GDM1 (cell line): ENCODE measurements at regions not wholly inside any gene's neighbourhood (a gene's known extent, or its start where the extent isn't known, plus 50 kb on each side); places are given as distances from the start of the nearest gene placed in this dataset.

Experiments
- DNase-seq: peaks from one replicate; lab custom pipeline; 2025; lab: John Stamatoyannopoulos, UW

DNA sequence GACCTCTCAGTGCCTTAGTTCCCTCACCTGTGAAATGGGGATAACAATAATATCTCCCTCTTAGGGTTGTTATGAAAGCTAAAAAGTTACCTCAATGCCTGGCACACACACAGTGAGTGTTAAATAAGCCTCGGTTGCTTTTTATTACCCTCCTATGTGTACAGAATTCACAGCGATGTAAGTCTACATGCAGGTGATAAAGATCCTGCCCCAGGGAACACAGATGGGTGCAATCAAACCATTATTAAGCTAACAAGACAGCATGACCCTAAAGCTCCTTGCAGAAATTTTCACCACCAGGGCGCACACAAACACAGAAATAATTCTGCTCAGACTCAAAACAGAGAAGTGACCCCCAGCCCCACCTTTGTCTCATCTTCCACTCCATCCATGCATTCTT lies 261.9 kb downstream of the SNX10 start:
- no peak for DNase-seq

DNA sequence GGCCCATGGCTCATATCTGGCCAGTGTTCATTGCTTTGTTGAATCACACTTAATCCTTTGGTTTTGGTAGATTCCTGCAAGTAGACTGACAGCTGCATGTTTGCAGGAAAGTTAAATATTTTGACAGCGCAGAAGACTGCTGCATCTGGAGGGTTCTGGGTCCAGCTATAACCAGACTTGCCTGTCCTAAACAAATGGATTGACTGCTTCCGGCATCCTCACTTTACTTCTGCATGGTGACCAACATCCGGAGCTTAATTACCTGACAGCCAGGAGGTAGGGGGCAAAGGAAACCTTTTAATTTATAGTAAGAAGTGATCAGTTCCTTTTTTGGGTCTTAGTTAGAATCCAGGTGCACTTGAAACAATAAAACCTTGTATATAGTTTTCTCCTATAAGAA lies 263.3 kb downstream of the SNX10 start:
- no peak for DNase-seq

DNA sequence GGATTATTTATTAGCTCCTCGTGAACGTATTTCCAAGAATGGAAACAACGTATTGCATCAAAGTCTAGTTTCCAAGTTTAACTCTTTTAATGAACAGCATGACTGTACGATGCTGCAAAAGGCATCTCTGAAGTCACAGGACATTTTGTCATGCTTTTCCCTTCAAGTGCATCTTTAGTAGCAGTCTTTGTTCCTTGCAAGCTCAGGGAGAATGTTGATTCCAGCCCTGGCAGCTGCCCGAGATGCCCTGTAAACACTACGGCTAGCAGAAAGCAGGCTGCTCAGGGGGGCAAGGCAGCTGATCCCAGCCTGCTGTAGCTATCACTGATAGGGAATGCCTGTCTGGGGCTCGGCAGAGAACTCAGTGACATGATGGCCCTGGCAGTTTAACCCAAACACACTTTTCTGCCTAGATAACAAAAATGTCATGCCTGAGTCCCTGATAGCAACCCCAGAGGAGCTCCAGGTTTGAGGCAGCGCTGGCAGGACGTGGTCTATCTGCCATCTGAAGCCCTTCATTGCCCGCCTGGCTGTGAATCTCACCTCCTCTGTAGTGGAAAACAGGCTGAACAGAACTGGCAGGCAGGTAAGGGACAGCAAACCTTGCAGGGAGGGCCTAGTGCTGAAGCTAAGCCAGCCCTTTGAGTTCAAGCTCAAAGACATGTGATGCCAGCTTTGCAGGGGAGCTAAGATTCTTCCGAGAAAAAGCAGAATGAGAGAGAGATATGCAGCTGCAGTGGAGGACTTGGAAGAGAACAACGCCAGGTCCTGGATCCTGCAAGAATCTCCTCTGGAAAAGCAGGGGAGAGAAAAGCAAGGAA lies 264.6 kb downstream of the SNX10 start:
- DNase-seq = no peak

DNA sequence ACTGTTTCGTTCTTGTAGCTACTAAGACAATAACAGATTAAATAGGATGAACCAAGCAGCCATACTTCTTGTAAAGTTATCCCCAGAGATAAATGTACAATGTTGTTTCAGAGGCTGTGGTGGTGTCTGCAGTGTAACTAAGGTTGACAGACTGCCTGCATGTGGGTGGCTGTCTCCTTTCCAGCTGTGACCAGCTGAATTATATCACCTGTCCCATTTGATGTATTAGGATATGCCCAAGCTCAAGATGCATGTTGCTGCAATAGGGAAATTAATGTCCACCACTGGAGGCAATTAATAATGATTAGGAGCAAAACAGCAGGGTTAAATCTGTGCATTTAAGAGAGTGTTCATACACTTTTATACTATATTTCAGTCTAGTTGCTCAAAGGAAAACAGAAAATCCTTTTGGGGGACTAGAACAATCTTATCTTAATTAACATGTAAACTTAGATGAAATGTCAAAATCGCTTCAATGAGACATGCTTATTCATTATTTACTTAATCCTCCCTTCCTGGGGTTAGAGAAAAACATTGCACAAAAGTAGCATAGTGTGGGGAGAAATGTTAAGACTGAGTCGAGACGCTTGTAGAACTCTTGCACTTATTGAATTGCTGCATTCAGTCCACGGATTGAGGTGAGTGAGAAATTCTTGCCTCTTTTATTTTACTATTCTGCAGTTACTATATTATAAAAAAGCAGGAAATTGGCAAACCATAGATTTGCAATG lies 269.0 kb downstream of the SNX10 start:
- no peak for DNase-seq

DNA sequence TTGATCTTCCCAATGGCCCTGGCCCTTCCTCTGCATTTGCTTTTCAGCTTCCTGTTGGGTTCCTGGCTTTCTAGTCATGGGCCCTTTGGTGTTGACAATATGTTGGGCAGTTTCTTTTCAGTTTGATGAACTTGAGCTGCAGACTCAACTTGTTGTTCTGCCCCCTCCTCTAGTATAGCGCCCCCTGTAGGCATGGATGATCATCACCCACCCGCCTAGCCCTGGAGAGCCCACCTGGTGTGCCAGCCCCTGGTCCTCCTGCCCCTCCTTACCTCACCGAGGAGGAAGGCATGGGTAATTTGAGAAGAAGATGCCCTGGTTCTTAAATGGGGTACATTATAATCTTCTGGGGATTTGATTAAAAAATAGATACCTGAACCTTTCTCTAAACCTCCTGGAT lies 271.2 kb downstream of the SNX10 start:
- no peak for DNase-seq

DNA sequence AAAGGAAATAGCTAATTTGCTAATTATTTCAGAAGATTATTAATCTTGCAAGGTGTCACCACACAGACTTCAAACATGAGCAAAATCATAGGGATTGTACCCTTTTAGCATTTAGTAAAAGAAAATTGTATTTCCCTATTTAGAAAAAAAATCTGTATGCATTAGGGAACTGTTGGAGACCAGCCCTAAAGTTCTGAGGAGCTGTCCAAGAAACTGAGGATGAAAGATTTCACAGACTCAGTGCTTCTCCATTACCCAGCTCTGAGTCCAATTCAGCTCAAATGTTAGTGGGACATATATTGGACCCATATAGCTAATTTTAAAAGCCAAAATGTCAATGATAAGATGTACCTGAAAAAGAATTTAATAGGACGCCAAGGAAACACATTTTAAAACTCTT lies 271.7 kb downstream of the SNX10 start:
- DNase-seq = no peak

DNA sequence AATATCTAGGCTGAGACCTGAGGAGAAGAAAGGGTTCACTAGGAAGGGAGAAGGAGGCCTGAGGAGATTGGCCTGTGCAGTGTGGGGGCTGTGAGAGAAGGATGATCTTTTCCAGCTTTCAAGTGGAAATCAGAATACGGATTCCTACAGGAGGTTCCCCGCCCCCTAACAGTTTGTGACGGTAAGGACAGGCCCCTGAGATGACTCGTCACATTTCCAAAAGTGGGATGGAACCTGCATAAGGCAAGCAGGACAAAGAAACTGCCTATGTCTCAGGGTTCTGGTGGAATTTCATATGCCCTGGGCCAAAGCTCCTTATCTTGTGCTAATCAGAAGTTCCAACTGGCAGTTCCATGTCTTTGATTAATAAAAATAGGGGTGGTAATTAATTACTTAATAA lies 275.6 kb downstream of the SNX10 start:
- DNase-seq = no peak

DNA sequence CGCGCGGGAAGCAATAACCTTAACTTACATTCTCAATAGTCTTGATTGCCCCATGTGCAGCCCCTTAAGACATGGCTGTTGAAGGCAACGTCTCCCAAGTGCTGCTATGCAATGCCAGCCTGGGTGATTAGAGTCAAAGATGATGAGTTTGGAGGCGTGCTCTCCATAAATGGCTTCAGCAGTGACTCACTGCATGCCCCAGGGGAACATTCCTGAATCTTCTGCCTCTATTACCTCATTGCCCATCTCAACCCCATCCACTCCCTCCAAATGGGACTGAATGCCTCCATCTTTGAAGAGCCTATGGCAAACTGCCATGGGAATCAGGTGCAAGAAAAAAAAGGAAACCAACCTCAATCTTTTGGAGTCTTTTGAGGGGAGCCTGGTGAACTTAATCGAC lies 282.8 kb downstream of the SNX10 start:
- DNase-seq = no peak

DNA sequence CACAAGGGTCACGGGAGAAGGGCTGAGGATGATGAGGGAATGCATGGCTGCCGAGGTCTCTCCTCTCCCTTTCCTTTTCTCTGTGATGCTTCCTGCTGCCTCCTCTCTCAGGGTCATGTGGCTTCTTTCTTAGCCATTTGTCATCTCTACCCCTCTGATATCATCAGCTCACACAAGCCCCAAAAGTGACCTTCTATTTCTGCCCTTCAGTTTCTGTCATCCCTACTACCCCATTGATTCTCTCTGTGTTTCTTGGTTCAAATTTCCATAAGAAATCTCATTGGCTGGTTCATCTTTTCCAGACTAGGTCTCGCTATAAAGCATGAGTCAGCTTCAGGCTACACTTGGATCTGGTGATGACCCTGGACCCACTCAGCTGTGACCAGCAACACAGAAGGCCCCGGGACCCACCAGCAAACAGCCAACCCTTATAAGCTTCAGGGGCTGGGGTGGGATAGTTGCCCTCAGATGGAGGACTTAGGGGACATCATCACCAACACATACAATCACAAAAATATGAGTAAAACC lies 284.3 kb downstream of the SKAP2 start:
- DNase-seq = no peak

DNA sequence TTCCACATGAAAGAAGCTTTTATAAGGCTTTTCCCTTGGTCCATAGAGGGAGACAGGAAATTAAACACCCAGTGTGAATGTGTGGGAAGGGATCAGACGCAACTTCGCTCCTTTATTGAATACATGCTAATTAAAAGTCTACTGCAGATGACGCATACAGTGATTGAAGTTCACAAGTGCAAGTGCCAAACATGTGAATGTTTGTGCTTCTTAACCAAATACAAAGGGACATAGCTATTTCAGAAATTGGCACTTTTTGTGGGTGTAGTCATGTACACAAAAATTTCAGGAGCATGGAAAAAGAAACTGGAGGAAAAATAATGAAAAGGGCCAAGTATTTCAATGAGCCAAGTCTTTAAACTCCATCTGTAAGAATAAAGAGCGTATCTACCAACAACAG lies 283.7 kb downstream of the SKAP2 start:
- DNase-seq = no peak

DNA sequence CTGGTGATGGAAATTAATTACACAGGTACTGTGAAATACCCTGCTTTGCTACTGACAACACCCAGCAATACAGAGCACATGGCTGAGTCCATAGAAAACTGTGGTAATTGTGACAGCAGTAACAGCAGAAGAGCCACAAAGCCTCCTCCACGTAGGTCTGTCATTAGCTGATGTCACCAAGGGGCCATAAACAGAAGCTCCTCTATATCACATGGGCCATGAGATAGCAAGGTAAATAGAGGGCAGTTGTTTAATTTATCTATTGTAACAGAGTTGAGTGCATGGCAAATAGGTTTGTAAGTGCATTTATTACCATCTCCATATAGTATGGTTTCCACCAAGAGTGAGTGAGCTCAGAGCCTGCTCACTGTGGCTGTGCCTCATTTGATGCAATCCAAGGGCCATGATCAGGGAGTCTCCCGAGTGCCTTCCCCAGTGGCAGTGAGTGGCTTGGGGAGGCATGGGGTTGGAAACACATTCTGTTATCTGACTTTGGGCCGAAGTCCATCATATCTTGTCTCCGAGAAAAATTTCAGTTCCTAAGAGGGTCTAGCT lies 281.2 kb downstream of the SKAP2 start:
- DNase-seq = no peak

DNA sequence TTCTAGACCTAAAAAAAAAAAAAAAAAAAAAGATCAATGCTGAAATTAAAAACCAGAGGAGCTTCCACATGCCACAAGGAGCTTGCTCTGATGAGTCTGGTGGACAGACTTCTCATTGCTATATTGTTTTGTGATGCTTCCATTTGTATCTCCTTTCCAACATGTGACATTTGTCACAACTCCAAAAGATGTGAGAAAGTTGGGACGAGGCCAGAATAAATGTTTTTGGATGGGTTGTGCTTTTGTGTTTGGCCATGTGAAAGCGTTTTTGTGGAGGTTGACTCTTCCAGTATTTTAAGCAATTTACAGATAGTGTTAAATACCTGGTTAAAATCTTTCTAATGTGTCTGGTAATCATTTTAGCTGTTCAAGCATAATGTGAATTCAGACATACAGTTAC lies 280.1 kb downstream of the SKAP2 start:
- no peak for DNase-seq

DNA sequence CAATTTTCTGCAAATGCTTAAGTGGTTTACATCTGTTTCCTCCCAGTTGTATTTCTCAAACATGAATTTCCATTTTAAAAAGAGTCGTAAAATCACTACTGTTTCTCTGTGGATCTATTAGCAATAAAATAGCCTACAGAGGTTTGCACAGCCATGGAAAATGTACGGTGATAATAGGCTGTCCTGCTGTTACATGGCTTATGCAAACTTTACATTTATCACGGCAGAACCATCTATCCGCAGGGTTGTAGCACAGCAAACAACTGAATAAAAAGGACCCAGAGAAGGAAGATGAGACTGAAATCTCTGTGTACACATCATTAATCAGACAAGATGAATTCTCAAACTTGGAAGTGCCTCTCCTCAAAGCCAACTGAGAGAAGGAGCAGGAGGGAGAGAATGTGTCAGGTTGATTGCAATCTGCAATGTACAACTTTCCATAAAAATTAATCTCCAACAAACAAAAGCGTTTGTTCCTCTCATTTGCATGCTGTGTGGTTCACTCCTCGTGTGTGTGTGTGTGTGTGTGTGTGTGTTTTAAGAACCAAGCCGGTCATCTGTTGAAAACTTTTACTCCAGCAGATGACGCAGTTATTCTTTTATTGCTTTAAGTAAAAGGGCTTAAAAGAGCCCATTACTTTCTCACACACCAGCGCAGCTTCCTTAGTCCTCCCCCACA lies 279.3 kb downstream of the SKAP2 start:
- no peak for DNase-seq

DNA sequence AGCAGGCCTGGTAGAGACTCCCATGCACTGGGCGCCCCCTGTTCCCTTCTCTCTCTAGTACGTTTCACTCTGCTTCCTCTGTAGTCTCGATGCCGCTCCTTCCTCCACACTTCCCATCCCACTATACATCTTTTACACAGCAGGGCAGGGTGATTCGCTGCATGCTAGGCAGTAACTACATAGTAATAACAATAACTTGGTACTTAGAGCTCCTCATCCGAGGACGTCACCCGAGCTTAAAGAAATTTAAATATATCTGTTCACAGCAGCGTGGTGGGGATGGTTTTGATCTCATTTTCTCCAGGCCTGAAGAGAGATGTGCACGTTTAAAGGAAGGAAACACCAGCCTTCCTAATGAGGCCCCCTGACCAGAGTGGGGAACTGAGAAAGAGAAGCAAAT lies 276.9 kb downstream of the SKAP2 start:
- no peak for DNase-seq

DNA sequence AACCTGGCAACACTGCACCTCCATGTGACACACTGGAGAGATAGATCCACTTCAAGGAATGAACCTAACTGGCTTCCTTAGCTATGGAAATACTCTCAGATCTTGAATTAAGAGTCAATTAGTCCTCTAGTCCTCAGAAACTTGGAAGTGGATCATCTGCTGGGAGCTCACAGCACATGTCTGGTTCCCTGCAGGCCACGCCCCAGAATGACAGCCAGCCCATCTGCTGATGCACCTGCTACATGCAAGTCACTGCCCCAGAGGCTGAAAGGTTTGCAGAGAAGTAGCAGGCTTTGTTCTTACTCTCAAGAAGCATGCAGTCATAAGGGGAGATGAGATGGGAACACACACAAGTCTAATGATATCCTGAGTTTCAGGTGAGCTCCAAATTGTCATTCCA lies 275.9 kb downstream of the SKAP2 start:
- DNase-seq = no peak

DNA sequence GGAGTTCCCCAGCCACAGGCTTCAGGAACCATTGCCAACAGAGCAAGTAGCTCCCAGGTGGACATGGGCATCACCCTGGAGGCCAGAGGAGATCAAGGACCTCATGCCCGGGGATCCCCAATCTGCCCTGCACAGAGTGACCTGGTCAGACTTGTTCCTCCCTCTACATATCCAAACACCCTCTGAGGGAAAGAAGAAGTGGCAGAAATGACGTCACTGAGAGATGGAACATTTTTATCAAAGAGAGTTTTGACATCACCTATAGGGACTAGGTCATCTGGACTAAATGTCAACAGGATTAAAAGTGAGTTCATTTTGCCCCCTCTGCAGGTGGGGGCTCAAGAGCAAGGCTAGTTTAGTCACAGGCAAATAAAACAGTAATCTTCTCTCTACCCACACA lies 273.7 kb downstream of the SKAP2 start:
- DNase-seq = no peak

DNA sequence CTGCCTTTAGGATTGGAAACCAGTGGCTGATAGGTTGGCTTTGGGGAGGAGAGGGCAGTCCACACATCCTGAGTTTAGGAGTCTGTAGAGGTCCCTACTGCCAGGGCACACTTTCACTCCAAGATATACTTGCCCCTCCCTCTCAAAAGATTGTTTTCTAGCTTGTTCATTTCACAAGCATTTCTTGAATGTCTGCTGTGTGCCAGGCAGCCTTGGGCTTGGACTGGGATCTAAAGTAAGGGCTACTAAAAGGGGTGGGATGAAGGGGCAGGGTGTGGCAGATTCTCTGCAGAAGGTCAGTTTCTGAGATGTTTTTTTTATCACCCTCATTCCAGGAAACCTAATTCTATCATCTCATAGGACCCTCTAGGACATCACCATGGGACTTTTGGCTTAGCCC lies 272.4 kb downstream of the SKAP2 start:
- no peak for DNase-seq

DNA sequence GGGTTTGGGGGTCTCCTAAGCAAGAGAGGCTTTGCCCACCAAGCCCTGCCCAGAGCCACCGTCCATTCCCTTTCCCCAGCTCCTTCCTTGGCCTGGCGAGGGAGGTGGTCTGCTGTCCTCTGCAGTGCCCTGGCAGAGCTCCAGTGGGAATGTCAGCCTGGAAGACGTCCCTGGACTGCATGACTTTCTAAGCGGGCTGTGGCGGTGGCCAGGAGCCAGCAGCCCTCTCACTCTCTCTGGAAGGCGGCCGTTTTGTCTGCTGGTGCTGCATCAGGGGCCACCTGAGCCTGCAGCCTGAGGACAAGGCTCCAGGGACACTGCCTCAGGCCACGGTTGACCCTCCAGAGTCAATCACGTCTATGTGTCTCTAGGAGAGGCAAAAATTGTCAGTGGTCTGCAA lies 271.0 kb downstream of the SKAP2 start:
- DNase-seq = no peak

DNA sequence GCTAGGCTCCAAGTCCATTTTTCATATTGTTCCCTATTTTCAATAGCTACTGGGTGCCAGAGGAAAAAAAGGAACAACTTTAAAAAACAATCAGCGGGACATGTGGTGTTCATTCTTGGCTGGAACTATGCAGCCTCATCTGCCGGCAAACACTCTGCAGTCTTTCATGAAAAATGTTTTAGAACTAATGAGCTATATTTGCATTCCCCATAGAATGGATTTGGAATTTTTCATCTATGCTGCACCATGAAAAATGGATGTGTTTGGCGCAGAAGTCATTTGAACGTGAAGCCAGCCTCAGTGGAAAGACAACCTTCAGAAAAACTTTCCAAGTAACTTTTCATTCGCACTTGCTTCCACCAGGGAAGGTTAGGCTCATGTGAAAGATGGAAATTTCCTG lies 270.5 kb downstream of the SKAP2 start:
- DNase-seq = no peak

DNA sequence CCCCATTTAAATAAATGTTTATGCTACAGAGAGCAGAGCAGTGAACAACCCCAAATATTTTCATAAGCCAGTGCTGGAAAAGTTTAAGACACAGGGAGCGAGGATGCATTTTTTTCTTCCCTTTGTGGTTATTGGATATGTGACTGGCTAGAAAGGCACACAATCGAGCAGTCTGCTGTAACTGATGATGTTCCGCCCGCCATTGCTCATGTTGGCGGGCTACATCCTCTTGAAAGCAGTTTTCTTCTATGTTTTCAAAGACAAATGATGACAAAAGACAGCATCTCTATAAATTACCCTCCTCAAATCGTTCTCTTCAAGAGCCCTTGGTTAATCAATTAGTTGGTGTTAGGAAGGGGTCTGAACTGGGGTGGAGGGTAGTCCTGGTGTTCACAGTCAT lies 269.8 kb downstream of the SKAP2 start:
- no peak for DNase-seq

DNA sequence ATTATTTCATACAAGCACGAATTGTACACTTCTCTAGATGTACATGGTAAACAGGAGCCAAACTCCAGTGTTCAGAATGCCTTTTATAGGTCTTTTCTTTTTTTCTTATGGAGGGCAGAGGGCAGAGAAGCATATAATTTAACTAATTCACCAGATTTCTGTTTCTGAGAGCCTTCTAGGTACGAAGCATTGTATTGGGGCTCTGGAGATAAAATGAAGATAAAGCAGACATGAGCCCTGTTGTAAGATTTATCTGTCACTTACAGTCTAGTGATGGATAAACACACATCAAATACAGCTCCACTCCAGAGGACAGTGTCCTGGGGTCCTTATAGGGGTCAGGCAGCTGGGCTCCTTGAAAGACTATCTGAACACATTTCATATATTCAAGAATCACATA lies 265.5 kb downstream of the SKAP2 start:
- DNase-seq = no peak

DNA sequence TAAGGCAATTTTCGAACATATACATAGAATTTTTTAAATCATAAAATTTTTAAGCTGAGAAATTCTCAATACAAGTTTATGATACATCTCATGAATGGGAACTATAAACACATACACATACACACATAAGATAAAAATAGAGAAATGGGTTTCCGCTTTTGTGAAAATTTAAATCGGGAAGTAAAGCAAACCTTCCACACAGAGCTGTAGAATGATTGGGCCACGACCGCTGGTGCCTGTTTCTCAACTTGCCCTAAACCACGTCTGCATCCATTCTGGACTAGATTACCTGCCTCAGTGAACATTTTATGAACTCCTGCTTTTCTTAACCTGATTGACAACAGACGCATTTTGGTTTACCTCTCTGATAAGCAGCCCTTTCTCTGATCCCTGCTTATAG lies 264.4 kb downstream of the SKAP2 start:
- DNase-seq = no peak

DNA sequence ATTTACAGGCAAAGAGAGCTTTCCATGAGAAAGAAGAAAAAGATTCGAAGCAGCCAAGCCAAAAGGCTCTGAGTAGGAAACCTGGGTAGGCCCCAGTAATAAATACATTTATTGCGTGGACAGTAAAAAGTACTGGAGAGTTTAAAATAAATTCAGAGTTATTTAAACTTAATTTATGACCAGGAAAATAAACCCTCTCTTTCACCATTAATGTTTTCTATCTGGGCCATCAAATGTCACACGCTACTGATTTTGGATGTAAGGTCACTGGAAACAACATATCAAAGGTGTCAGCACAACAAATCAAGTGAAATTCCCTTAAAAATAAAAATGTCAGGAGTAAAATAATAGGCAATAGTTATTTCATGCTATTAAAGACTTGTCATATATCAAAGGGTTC lies 264.0 kb downstream of the SKAP2 start:
- no peak for DNase-seq
